ENCODE measurements at regions not wholly inside any gene's neighbourhood (a gene's known extent, or its start where the extent isn't known, plus 50 kb on each side); places are given as distances from the start of the nearest gene placed in this dataset.

DNA sequence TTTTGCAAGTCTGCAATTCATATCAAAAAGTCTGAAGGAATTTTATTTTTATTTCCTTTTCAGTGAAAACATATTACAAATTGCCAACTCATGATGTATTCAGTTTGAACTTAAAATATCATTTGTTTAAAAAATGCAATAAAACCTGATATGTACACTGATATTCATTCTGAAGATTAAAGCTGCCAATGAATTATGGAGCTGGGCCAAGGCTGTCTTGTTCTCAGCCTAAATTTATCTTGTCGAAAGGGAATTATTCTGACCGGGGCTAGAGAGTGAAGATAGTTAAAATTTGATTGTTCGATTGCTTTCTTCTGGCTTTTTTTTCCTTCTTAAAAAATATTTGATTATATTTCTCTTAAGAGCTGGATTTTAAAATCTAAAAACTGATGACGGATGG, 54.0 kb upstream of the RBFOX1 start:
- Histone ChIP-seq H3K4me1 (ENCODE audit: control insufficient read depth, insufficient read depth, low read length) (no peaks in the 10 kb centered on the region), H3K36me3 (ENCODE audit: control insufficient read depth in 2 of 2, insufficient read depth in 1 of 2, low read length in 2 of 2) (no peaks in the 10 kb centered on the region), H3K27ac (ENCODE audit: extremely low read depth, low read depth, low read length) (no peak overlapping the region), H3K4me3 (ENCODE audit: low read depth, low read length) (no peak overlapping the region), H3K9me3 (ENCODE audit: control insufficient read depth, insufficient read depth, low read depth, low read length) (no peaks in the 10 kb centered on the region)
- TF ChIP-seq ZNF747 (tag by site-specific recombination; IDR thresholded peaks at IDR 0.05) (no peak), ZNF664 (tag by site-specific recombination; IDR thresholded peaks at IDR 0.05) (no peak)
- ChIA-PET POLR2A (no interaction called here), CTCF (no interaction called here)

DNA sequence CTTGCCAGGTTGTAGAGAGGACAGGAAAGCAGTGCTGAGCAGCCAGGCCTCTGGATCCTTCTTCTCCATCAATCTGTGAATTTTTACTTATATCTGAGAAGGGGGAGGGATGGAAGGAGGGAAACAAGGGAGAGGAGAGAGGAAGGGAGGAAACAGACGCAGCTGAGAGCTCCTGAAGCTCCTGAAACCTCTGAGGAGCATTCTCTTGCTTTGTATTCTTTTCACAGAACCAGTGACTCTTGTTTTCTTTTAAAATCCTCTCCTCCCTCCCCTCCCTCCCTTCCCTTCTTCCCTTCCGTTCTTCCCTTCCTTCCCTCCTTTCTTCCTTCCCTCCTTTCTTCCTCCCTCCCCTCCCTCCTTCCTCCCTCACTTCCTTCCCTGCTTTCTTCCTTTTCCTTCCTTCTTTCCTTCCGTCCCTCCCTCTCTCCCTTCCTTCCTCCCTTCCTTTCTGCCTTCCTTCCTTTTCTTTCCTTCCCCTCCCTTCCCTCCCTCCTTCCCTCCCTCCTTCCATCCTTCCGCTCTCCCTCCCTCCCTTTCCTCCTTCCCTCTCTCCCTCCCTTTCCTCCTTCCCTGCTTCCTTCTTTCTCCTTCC, 60.0 kb upstream of the RBFOX1 start:
- Histone ChIP-seq H3K27ac (ENCODE audit: extremely low read depth, low read depth, low read length) (no peak overlapping the region), H3K36me3 (ENCODE audit: control insufficient read depth in 2 of 2, insufficient read depth in 1 of 2, low read length in 2 of 2) (no peaks in the 10 kb centered on the region), H3K9me3 (ENCODE audit: control insufficient read depth, insufficient read depth, low read depth, low read length) (no peaks in the 10 kb centered on the region), H3K4me1 (ENCODE audit: control insufficient read depth, insufficient read depth, low read length) (no peaks in the 10 kb centered on the region), H3K4me3 (ENCODE audit: low read depth, low read length) (no peak overlapping the region)
- ChIA-PET CTCF (no interaction called here), POLR2A (interaction anchor here (0.6 kb wide), 1 partner anchor 243 kb away, joined by 3 read pairs; no protein-coding TSS in a partner anchor)
- TF ChIP-seq, protein P1, sequence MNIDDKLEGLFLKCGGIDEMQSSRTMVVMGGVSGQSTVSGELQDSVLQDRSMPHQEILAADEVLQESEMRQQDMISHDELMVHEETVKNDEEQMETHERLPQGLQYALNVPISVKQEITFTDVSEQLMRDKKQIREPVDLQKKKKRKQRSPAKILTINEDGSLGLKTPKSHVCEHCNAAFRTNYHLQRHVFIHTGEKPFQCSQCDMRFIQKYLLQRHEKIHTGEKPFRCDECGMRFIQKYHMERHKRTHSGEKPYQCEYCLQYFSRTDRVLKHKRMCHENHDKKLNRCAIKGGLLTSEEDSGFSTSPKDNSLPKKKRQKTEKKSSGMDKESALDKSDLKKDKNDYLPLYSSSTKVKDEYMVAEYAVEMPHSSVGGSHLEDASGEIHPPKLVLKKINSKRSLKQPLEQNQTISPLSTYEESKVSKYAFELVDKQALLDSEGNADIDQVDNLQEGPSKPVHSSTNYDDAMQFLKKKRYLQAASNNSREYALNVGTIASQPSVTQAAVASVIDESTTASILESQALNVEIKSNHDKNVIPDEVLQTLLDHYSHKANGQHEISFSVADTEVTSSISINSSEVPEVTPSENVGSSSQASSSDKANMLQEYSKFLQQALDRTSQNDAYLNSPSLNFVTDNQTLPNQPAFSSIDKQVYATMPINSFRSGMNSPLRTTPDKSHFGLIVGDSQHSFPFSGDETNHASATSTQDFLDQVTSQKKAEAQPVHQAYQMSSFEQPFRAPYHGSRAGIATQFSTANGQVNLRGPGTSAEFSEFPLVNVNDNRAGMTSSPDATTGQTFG (tag by site-specific recombination; IDR thresholded peaks at IDR 0.05; ENCODE audit: borderline replicate concordance), result no peak
- TF ChIP-seq ZNF792 (tag by site-specific recombination; IDR thresholded peaks at IDR 0.05) (no peak), ZSCAN23 (tag by site-specific recombination; IDR thresholded peaks at IDR 0.05) (no peak), ZNF423 (tag by site-specific recombination; IDR thresholded peaks at IDR 0.05) (no peak), ZNF404 (tag by site-specific recombination; IDR thresholded peaks at IDR 0.05) (no peak), ZNF548 (tag by site-specific recombination; IDR thresholded peaks at IDR 0.05) (no peak), GFI1B (tag by site-specific recombination; IDR thresholded peaks at IDR 0.05) (no peak), ZNF658 (tag by site-specific recombination; IDR thresholded peaks at IDR 0.05) (no peak)
- TF ChIP-seq, protein P2, sequence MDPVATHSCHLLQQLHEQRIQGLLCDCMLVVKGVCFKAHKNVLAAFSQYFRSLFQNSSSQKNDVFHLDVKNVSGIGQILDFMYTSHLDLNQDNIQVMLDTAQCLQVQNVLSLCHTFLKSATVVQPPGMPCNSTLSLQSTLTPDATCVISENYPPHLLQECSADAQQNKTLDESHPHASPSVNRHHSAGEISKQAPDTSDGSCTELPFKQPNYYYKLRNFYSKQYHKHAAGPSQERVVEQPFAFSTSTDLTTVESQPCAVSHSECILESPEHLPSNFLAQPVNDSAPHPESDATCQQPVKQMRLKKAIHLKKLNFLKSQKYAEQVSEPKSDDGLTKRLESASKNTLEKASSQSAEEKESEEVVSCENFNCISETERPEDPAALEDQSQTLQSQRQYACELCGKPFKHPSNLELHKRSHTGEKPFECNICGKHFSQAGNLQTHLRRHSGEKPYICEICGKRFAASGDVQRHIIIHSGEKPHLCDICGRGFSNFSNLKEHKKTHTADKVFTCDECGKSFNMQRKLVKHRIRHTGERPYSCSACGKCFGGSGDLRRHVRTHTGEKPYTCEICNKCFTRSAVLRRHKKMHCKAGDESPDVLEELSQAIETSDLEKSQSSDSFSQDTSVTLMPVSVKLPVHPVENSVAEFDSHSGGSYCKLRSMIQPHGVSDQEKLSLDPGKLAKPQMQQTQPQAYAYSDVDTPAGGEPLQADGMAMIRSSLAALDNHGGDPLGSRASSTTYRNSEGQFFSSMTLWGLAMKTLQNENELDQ (tag by site-specific recombination; IDR thresholded peaks at IDR 0.05; ENCODE audit: low read depth), result no peak
- TF ChIP-seq, protein P3, sequence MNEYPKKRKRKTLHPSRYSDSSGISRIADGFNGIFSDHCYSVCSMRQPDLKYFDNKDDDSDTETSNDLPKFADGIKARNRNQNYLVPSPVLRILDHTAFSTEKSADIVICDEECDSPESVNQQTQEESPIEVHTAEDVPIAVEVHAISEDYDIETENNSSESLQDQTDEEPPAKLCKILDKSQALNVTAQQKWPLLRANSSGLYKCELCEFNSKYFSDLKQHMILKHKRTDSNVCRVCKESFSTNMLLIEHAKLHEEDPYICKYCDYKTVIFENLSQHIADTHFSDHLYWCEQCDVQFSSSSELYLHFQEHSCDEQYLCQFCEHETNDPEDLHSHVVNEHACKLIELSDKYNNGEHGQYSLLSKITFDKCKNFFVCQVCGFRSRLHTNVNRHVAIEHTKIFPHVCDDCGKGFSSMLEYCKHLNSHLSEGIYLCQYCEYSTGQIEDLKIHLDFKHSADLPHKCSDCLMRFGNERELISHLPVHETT (tag by site-specific recombination; IDR thresholded peaks at IDR 0.05), result no peak

DNA sequence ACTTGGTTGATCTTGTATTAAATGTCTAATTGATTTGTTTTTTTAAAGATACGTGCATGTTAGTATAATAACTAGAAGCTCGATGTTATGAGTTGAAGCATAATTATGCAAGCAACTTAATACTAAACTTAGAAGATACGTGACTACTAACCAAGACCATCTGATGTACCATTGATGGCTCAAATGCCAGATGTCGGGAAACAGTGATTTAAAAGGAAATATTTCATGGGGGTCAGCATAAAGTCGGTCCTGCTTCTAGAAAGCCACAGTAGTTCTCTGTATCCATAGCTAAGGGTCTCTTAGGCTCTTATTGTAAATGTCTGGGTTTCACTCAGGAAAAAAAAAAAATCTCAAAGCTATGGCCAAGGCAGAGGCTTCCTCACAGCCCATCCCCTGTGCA, 61.2 kb upstream of the RBFOX1 start:
- Histone ChIP-seq H3K36me3 (ENCODE audit: control insufficient read depth in 2 of 2, insufficient read depth in 1 of 2, low read length in 2 of 2) (no peaks in the 10 kb centered on the region), H3K27ac (ENCODE audit: extremely low read depth, low read depth, low read length) (no peak overlapping the region), H3K4me1 (ENCODE audit: control insufficient read depth, insufficient read depth, low read length) (no peaks in the 10 kb centered on the region), H3K9me3 (ENCODE audit: control insufficient read depth, insufficient read depth, low read depth, low read length) (no peaks in the 10 kb centered on the region), H3K4me3 (ENCODE audit: low read depth, low read length) (no peak overlapping the region)
- ChIA-PET POLR2A (no interaction called here), CTCF (no interaction called here)
- TF ChIP-seq RBAK (tag by site-specific recombination; IDR thresholded peaks at IDR 0.05) (no peak), ZXDB (tag by site-specific recombination; IDR thresholded peaks at IDR 0.05) (no peak), ZNF660 (tag by site-specific recombination; IDR thresholded peaks at IDR 0.05) (no peak), ZNF174 (tag by site-specific recombination; IDR thresholded peaks at IDR 0.05) (no peak)
- TF ChIP-seq, protein P4, sequence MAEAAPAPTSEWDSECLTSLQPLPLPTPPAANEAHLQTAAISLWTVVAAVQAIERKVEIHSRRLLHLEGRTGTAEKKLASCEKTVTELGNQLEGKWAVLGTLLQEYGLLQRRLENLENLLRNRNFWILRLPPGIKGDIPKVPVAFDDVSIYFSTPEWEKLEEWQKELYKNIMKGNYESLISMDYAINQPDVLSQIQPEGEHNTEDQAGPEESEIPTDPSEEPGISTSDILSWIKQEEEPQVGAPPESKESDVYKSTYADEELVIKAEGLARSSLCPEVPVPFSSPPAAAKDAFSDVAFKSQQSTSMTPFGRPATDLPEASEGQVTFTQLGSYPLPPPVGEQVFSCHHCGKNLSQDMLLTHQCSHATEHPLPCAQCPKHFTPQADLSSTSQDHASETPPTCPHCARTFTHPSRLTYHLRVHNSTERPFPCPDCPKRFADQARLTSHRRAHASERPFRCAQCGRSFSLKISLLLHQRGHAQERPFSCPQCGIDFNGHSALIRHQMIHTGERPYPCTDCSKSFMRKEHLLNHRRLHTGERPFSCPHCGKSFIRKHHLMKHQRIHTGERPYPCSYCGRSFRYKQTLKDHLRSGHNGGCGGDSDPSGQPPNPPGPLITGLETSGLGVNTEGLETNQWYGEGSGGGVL (tag by site-specific recombination; IDR thresholded peaks at IDR 0.05), result no peak
- TF ChIP-seq, protein P5, sequence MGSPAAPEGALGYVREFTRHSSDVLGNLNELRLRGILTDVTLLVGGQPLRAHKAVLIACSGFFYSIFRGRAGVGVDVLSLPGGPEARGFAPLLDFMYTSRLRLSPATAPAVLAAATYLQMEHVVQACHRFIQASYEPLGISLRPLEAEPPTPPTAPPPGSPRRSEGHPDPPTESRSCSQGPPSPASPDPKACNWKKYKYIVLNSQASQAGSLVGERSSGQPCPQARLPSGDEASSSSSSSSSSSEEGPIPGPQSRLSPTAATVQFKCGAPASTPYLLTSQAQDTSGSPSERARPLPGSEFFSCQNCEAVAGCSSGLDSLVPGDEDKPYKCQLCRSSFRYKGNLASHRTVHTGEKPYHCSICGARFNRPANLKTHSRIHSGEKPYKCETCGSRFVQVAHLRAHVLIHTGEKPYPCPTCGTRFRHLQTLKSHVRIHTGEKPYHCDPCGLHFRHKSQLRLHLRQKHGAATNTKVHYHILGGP (tag by site-specific recombination; IDR thresholded peaks at IDR 0.05), result no peak

Measured in HEK293 (cell line).